SU-DHL-6 (cell line): ENCODE measurements at regions not wholly inside any gene's neighbourhood (a gene's known extent, or its start where the extent isn't known, plus 50 kb on each side); places are given as distances from the start of the nearest gene placed in this dataset.

Experiments used
- H2AFZ ChIP-seq: fragments of 200-600 bp; sonication (generic); 2 replicates; pipeline ENCODE4 v1.6.1; 2014; ENCODE audit warnings: low read depth, mild to moderate bottlenecking, moderate library complexity, mixed read lengths, antibody characterized with exemption, low read length; ENCODE audit not compliant: severe bottlenecking
- H3F3A ChIP-seq: fragments of 200-600 bp; shearing (Covaris generic); 2 replicates; pipeline ENCODE4 v1.6.0; 2016; ENCODE audit warnings: antibody characterized with exemption, mild to moderate bottlenecking; ENCODE audit not compliant: insufficient read depth
- H3K27ac ChIP-seq: fragments of 200-600 bp; sonication (generic); 2 replicates; pipeline ENCODE4 v1.5.1; 2016; ENCODE audit warnings: low read depth, mild to moderate bottlenecking, low read length, moderate library complexity, mixed read lengths
- H3K27me3 ChIP-seq: fragments of 200-600 bp; sonication (generic), shearing (Covaris generic); 2 replicates; pipeline ENCODE4 v1.6.0; 2014; ENCODE audit warnings: mild to moderate bottlenecking, low read length
- H3K36me3 ChIP-seq: fragments of 200-600 bp; sonication (generic); 2 replicates; pipeline ENCODE4 v1.6.1; 2014; ENCODE audit warnings: mild to moderate bottlenecking, low read length, mixed read lengths
- H3K4me2 ChIP-seq: fragments of 300-600, 200-600 bp; shearing (Covaris generic), sonication (generic); 2 replicates; pipeline ENCODE4 v1.6.0; 2014; ENCODE audit warnings: low read length, low read depth, mild to moderate bottlenecking; ENCODE audit not compliant: poor library complexity, severe bottlenecking
- H3K4me3 ChIP-seq: fragments of 200-600 bp; sonication (generic); 2 replicates; pipeline ENCODE4 v1.5.1; 2014; ENCODE audit warnings: antibody characterized with exemption, low read length, mild to moderate bottlenecking, mixed read lengths; ENCODE audit not compliant: insufficient read depth, poor library complexity, severe bottlenecking
- H3K79me2 ChIP-seq: fragments of 200-600 bp; sonication (generic); 2 replicates; pipeline ENCODE4 v1.6.1; 2014; ENCODE audit warnings: mild to moderate bottlenecking, low read length, moderate library complexity; ENCODE audit not compliant: insufficient read depth
- H3K9ac ChIP-seq: fragments of 200-600 bp; sonication (generic); 2 replicates; pipeline ENCODE4 v1.7.0; 2014; ENCODE audit warnings: mild to moderate bottlenecking, low read length
- H3K9me2 ChIP-seq: fragments of 200-600 bp; sonication (generic); replicated peaks from 2 replicates; pipeline ENCODE4 v1.6.1; 2014; ENCODE audit warnings: low read length; ENCODE audit not compliant: insufficient read depth
- H3K9me3 ChIP-seq: fragments of 200-600 bp; sonication (generic); 2 replicates; pipeline ENCODE4 v1.6.1; 2014; ENCODE audit warnings: low read length, mixed read lengths; ENCODE audit not compliant: insufficient read depth
- H4K20me1 ChIP-seq: fragments of 200-600 bp; sonication (generic); 2 replicates; pipeline ENCODE4 v1.6.1; 2014; ENCODE audit warnings: low read depth, mild to moderate bottlenecking, antibody characterized with exemption, low read length, moderate library complexity, mixed read lengths
- EZH2phosphoT487 ChIP-seq: fragments of 200-600 bp; sonication (generic), shearing (Covaris generic); conservative IDR thresholded peaks from 2 replicates; pipeline ENCODE4 v1.6.1; 2018; ENCODE audit warnings: mild to moderate bottlenecking, antibody characterized with exemption, low read length, moderate library complexity, mixed read lengths
- TF ChIP-seq, protein P1 (sequence below): fragments of 200-600 bp; sonication (generic); IDR thresholded peaks from one replicate; pipeline ENCODE4 v1.5.1; 2017; ENCODE audit warnings: antibody characterized with exemption, mild to moderate bottlenecking, low read length, moderate library complexity; ENCODE audit not compliant: insufficient read depth, poor library complexity, severe bottlenecking

DNA sequence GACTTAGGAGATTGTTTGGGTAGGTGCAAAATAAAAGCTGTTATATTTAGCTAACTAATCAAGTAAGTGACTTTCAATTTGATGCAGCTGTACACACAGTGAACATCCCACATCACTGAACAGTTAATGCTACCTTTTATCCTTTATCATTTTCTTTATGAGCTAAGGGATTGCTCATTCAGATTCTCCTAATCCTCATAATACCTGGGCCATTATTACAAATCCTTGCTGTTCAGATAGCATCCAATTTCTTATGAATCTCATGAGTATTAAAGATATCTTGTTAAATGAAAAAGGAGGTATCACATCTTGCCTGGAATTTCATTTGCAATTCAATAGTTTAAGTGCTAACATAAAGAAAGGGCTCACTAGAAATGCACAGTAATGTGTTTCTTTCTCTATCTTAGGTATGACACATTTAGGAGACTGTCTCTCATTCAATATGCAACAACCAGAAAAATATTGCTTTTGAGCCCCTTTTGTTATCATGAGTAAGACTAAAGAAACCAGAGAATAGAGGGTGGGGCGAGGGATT lies 918.5 kb downstream of the CBLN2 start:
- Histone ChIP-seq H3K9me3 (no peaks in the 10 kb centered on the region), H3K27ac (no peak overlapping the region), H3K79me2 (no peaks in the 10 kb centered on the region), H3F3A (no peaks in the 10 kb centered on the region), H3K4me2 (no peak overlapping the region), H3K9me2 (no peaks in the 10 kb centered on the region), H3K36me3 (no peaks in the 10 kb centered on the region), H3K4me3 (no peak overlapping the region), H4K20me1 (no peaks in the 10 kb centered on the region), H3K27me3 (no peaks in the 10 kb centered on the region), H2AFZ (no peak overlapping the region), H3K9ac (no peak overlapping the region)
- TF ChIP-seq, protein P1, sequence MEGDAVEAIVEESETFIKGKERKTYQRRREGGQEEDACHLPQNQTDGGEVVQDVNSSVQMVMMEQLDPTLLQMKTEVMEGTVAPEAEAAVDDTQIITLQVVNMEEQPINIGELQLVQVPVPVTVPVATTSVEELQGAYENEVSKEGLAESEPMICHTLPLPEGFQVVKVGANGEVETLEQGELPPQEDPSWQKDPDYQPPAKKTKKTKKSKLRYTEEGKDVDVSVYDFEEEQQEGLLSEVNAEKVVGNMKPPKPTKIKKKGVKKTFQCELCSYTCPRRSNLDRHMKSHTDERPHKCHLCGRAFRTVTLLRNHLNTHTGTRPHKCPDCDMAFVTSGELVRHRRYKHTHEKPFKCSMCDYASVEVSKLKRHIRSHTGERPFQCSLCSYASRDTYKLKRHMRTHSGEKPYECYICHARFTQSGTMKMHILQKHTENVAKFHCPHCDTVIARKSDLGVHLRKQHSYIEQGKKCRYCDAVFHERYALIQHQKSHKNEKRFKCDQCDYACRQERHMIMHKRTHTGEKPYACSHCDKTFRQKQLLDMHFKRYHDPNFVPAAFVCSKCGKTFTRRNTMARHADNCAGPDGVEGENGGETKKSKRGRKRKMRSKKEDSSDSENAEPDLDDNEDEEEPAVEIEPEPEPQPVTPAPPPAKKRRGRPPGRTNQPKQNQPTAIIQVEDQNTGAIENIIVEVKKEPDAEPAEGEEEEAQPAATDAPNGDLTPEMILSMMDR: no peak
- TF ChIP-seq EZH2phosphoT487: no peak

DNA sequence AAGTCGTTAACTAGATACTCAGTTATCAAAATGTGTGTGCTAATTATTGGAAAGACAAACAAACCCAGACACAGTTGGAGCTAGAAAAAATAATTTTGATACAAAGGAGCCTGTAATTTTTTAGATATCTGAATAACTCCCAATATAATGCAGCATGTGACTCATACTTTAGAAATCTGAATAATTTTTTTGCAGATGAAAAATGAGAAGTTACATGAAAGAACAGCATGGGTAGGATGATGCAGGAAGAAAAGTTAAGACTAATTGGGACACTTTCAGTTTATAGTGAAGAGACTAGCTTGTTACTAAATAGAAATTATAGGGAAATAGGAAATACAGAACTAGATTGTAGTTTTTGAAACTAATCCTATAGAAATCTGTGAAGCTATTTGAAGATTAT lies 945.8 kb downstream of the CBLN2 start:
- Histone ChIP-seq H4K20me1 (no peaks in the 10 kb centered on the region), H3K9me2 (no peaks in the 10 kb centered on the region), H3K9ac (no peak overlapping the region), H3K27me3 (no peaks in the 10 kb centered on the region), H2AFZ (no peak overlapping the region), H3K79me2 (no peaks in the 10 kb centered on the region), H3K4me3 (no peak overlapping the region), H3F3A (no peaks in the 10 kb centered on the region), H3K27ac (no peak overlapping the region), H3K4me2 (no peak overlapping the region), H3K9me3 (no peaks in the 10 kb centered on the region), H3K36me3 (no peaks in the 10 kb centered on the region)
- TF ChIP-seq EZH2phosphoT487: no peak
- TF ChIP-seq, protein P1: no peak

DNA sequence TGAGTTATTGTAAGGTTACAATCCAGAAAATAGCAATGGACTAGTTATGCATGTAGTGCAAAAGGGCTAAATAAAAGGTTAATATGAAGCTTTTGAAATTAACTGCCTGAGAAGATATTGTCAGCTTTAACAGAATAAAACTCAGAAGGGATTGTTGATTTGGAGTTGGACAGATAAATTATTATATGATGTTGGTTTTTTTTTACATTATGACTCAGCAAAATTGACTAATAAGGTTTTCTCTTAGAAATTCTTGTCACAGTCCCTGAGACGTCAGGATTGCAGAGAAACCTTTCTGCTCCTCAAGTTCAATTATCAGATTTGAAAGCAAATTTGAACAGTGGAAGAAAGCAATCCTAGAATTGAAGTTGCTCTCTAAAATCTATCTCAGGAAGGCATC lies 946.9 kb downstream of the CBLN2 start:
- Histone ChIP-seq H4K20me1 (no peaks in the 10 kb centered on the region), H3K4me3 (no peak overlapping the region), H3F3A (no peaks in the 10 kb centered on the region), H3K9me3 (no peaks in the 10 kb centered on the region), H3K4me2 (no peak overlapping the region), H3K27ac (no peak overlapping the region), H3K9ac (no peak overlapping the region), H2AFZ (no peak overlapping the region), H3K79me2 (no peaks in the 10 kb centered on the region), H3K36me3 (no peaks in the 10 kb centered on the region), H3K9me2 (no peaks in the 10 kb centered on the region), H3K27me3 (no peaks in the 10 kb centered on the region)
- no peak for TF ChIP-seq EZH2phosphoT487
- TF ChIP-seq, protein P1: no peak
